Cerebellar cortex (tissue), 1 donor: ENCODE measurements at regions not wholly inside any gene's neighbourhood (a gene's known extent, or its start where the extent isn't known, plus 50 kb on each side); places are given as distances from the start of the nearest gene placed in this dataset.

Experiments used
- DNase-seq: peaks from one replicate; pipeline ENCODE4 v3.0.0-alpha.2; 2015; ENCODE audit warnings: low spot score

- DNase-seq: no peak
These were observed 226.1 kb downstream of the DSEL start for GRCh38 chr18:67290421-67290820.

GRCh38 chr18:67285583-67285982 lies 230.9 kb downstream of the DSEL start:
- no peak for DNase-seq

- no peak for DNase-seq
These were observed 233.7 kb downstream of the DSEL start for GRCh38 chr18:67282796-67283195.

- DNase-seq: no peak
These were observed 234.8 kb downstream of the DSEL start for GRCh38 chr18:67281746-67282145.

GRCh38 chr18:67280486-67281242 lies 235.9 kb downstream of the DSEL start:
- DNase-seq: no peak

GRCh38 chr18:67279988-67280387 lies 236.5 kb downstream of the DSEL start:
- no peak for DNase-seq

GRCh38 chr18:67278984-67279383 lies 237.5 kb downstream of the DSEL start:
- no peak for DNase-seq

GRCh38 chr18:67276638-67277037 lies 239.9 kb downstream of the DSEL start:
- no peak for DNase-seq

- no peak for DNase-seq
These were observed 243.2 kb downstream of the DSEL start for GRCh38 chr18:67273288-67273687.

GRCh38 chr18:67269206-67269605 lies 247.3 kb downstream of the DSEL start:
- no peak for DNase-seq

GRCh38 chr18:67268530-67268929 lies 248.0 kb downstream of the DSEL start:
- no peak for DNase-seq

GRCh38 chr18:67266246-67267237 lies 250.0 kb downstream of the DSEL start:
- DNase-seq: no peak

- no peak for DNase-seq
These were observed 250.9 kb downstream of the DSEL start for GRCh38 chr18:67265464-67266245.

GRCh38 chr18:67261931-67262552 lies 254.5 kb downstream of the DSEL start:
- DNase-seq: no peak

- no peak for DNase-seq
These were observed 255.7 kb downstream of the DSEL start for GRCh38 chr18:67260841-67261240.

- DNase-seq: no peak
These were observed 265.6 kb downstream of the DSEL start for GRCh38 chr18:67250776-67251424.

GRCh38 chr18:67243799-67244587 lies 272.5 kb downstream of the DSEL start:
- DNase-seq: no peak

- DNase-seq: no peak
These were observed 274.5 kb downstream of the DSEL start for GRCh38 chr18:67242001-67242400.

GRCh38 chr18:67241299-67241698 lies 275.2 kb downstream of the DSEL start:
- no peak for DNase-seq

- no peak for DNase-seq
These were observed 276.7 kb downstream of the DSEL start for GRCh38 chr18:67239826-67240225.
